K562 (cell line): ENCODE measurements at regions not wholly inside any gene's neighbourhood (a gene's known extent, or its start where the extent isn't known, plus 50 kb on each side); places are given as distances from the start of the nearest gene placed in this dataset.

ENCODE experiments used
- CBX5 ChIP-seq: IDR thresholded peaks from 2 replicates; pipeline ENCODE4 v1.6.1; 2014; ENCODE audit warnings: low read depth, borderline replicate concordance
- FOXM1 ChIP-seq, 2 experiments: fragments of 450-650 bp in 1 of 2; sonication (generic) in 1 of 2; formaldehyde crosslinking in 1 of 2; IDR thresholded peaks; 2 replicates each; pipeline versions ENCODE4 v1.6.1 to v1.9.0; 2017 to 2022; ENCODE audit warnings: low read depth in 2 of 2, mild to moderate bottlenecking in 2 of 2, missing genetic modification reagents in 1 of 2, moderate library complexity in 1 of 2
- NR2C2 ChIP-seq, 2 experiments: fragments of 200-800 bp in 1 of 2; sonication (Bioruptor generic) in 1 of 2; sonication (generic) in 1 of 2; formaldehyde crosslinking in 1 of 2; IDR thresholded peaks; 2 replicates each; pipeline versions ENCODE4 v1.6.1 to v1.8.0; 2016 to 2022; ENCODE audit warnings: mild to moderate bottlenecking in 1 of 2, missing compliant biosample characterization in 1 of 2, missing genetic modification characterization in 1 of 2, missing genetic modification reagents in 1 of 2
- TAF1 ChIP-seq: IDR thresholded peaks from 2 replicates; pipeline ENCODE4 v1.6.1; 2011; ENCODE audit warnings: mild to moderate bottlenecking, low read length, moderate library complexity; ENCODE audit not compliant: insufficient read depth, control insufficient read depth, severe bottlenecking; ENCODE audit errors: extremely low read depth
- TF ChIP-seq, protein P1 (sequence below), 3 experiments: IDR thresholded peaks in 2 of 3; conservative IDR thresholded peaks in 1 of 3; 2 replicates each; pipeline ENCODE4 v1.5.1; 2011 to 2012; ENCODE audit warnings: low read length in 3 of 3, mild to moderate bottlenecking in 3 of 3, control low read depth in 2 of 3, improper control_type of control experiment in 1 of 3, inconsistent platforms in 1 of 3, low read depth in 1 of 3, mixed read lengths in 1 of 3, moderate library complexity in 1 of 3; ENCODE audit not compliant: insufficient read depth in 2 of 3

DNA sequence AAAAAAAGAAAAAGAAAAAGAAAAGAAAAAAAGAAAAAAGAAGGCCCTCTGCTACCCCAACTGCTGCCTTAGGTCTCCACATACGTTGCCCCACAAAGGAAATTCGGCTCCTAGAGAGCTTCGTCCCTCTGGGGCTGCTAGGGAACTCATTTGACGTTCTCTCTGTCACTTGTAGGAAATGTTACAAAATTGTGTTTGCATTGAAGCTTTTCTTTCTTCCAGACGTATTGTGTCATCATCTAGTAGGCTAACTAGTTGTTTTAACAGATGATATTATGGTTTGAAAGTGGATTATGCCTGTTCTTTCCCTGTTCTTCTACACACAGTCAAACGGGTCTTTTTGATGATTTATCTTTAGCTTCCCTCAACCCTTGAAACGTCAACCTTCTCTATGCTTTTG is 125.3 kb downstream of the BDH1 start:
- TF ChIP-seq FOXM1 (IDR thresholded peaks at IDR 0.05; ENCODE audit: low read depth) (no peak), FOXM1 (CRISPR knock-in tag; IDR thresholded peaks at IDR 0.05; ENCODE audit: low read depth) (no peak), NR2C2 (CRISPR knock-in tag; IDR thresholded peaks at IDR 0.05) (no peak), NR2C2 (tag; IDR thresholded peaks at IDR 0.05) (no peak), TAF1 (no peak), CBX5 (no peak)
- TF ChIP-seq, protein P1, sequence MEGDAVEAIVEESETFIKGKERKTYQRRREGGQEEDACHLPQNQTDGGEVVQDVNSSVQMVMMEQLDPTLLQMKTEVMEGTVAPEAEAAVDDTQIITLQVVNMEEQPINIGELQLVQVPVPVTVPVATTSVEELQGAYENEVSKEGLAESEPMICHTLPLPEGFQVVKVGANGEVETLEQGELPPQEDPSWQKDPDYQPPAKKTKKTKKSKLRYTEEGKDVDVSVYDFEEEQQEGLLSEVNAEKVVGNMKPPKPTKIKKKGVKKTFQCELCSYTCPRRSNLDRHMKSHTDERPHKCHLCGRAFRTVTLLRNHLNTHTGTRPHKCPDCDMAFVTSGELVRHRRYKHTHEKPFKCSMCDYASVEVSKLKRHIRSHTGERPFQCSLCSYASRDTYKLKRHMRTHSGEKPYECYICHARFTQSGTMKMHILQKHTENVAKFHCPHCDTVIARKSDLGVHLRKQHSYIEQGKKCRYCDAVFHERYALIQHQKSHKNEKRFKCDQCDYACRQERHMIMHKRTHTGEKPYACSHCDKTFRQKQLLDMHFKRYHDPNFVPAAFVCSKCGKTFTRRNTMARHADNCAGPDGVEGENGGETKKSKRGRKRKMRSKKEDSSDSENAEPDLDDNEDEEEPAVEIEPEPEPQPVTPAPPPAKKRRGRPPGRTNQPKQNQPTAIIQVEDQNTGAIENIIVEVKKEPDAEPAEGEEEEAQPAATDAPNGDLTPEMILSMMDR (IDR thresholded peaks at IDR 0.05 in 2 of 3, conservative IDR thresholded peaks at IDR 0.05 in 1 of 3; ENCODE audit: insufficient read depth in 2 of 3, low read depth in 1 of 3, low read length in 3 of 3) = no peak
